CD4-positive, alpha-beta memory T cell (primary cell): ENCODE measurements at regions not wholly inside any gene's neighbourhood (a gene's known extent, or its start where the extent isn't known, plus 50 kb on each side); places are given as distances from the start of the nearest gene placed in this dataset.

Source experiments
- CTCF ChIA-PET: fragments of 350-600 bp; sonication (Branson Sonifier 250); formaldehyde crosslinking; loops from one replicate; lab custom pipeline; 2021; ENCODE audit warnings: inconsistent platforms; ENCODE audit not compliant: partially characterized antibody; lab: Charles Lee
- POLR2A ChIA-PET: fragments of 350-600 bp; sonication (Branson Sonifier 250); formaldehyde crosslinking; loops from one replicate; lab custom pipeline; 2021; ENCODE audit not compliant: partially characterized antibody; lab: Charles Lee
- DNase-seq, 5 donors: peaks; one replicate each; pipeline versions ENCODE4 v3.0.0 to v3.0.0-alpha.2; 2020 to 2022; ENCODE audit warnings: mixed read lengths in 1 of 5
- H3K27ac ChIP-seq: one replicate; pipeline ENCODE4 v1.7.0; 2013; ENCODE audit warnings: low read depth, low read length
- H3K27me3 ChIP-seq: 2 replicates; pipeline ENCODE4 v1.7.0; 2013; ENCODE audit warnings: mild to moderate bottlenecking, low read length, moderate library complexity; ENCODE audit not compliant: insufficient read depth
- H3K36me3 ChIP-seq: 2 replicates; pipeline ENCODE4 v1.7.0; 2013; ENCODE audit warnings: mild to moderate bottlenecking, low read length, moderate library complexity; ENCODE audit not compliant: insufficient read depth
- H3K4me1 ChIP-seq: 2 replicates; pipeline ENCODE4 v1.7.0; 2013; ENCODE audit warnings: mild to moderate bottlenecking, low read length, moderate library complexity; ENCODE audit not compliant: insufficient read depth
- H3K4me3 ChIP-seq, 2 donors: one replicate each; pipeline ENCODE4 v1.7.0; 2013; ENCODE audit warnings: low read length in 2 of 2, mild to moderate bottlenecking in 1 of 2
- H3K9me3 ChIP-seq, 2 donors: one replicate each; pipeline ENCODE4 v1.7.0; 2013; ENCODE audit warnings: low read length in 2 of 2, control low read depth in 1 of 2; ENCODE audit not compliant: control insufficient read depth in 1 of 2
- H3K27ac Mint-ChIP-seq, 7 donors: one replicate each; pipeline ENCODE4 v1.8.0; 2020 to 2021; ENCODE audit warnings: mixed read lengths in 7 of 7, mild to moderate bottlenecking in 6 of 7, inconsistent platforms in 3 of 7, moderate library complexity in 3 of 7
- H3K27me3 Mint-ChIP-seq, 2 donors: one replicate each; pipeline ENCODE4 v1.8.0; 2020 to 2021; ENCODE audit warnings: mixed read lengths in 2 of 2
- H3K36me3 Mint-ChIP-seq, 2 donors: one replicate each; pipeline ENCODE4 v1.8.0; 2020 to 2021; ENCODE audit warnings: mixed read lengths in 2 of 2, inconsistent platforms in 1 of 2, mild to moderate bottlenecking in 1 of 2
- H3K4me1 Mint-ChIP-seq, 4 donors: one replicate each; pipeline ENCODE4 v1.8.0; 2020 to 2021; ENCODE audit warnings: mixed read lengths in 4 of 4, mild to moderate bottlenecking in 1 of 4
- H3K4me3 Mint-ChIP-seq, 8 donors: one replicate each; pipeline ENCODE4 v1.8.0; 2020 to 2021; ENCODE audit warnings: mixed read lengths in 8 of 8, mild to moderate bottlenecking in 7 of 8, moderate library complexity in 6 of 8, inconsistent platforms in 3 of 8
- H3K9me3 Mint-ChIP-seq, 8 donors: one replicate each; pipeline ENCODE4 v1.8.0; 2020 to 2021; ENCODE audit warnings: mixed read lengths in 8 of 8, mild to moderate bottlenecking in 5 of 8, inconsistent platforms in 3 of 8, moderate library complexity in 1 of 8
- intact Hi-C: fragments of 100-400 bp; cut with micrococcal nuclease; formaldehyde crosslinking; loops from one replicate; pipeline ENCODE4 v1.15.1; 2023

- no peak overlapping the region for H3K27ac Mint-ChIP-seq
- POLR2A ChIA-PET: no interaction called here
- no peaks in the 10 kb centered on the region for H3K36me3 ChIP-seq
- H3K4me1 ChIP-seq: no peaks in the 10 kb centered on the region
- no peaks in the 10 kb centered on the region for H3K36me3 Mint-ChIP-seq
- H3K4me1 Mint-ChIP-seq: no peaks in the 10 kb centered on the region
- no peak overlapping the region for H3K4me3 ChIP-seq
- no peaks in the 10 kb centered on the region for H3K27me3 ChIP-seq
- H3K27ac ChIP-seq: no peak overlapping the region
- CTCF ChIA-PET: no interaction called here
- no peak for DNase-seq
- H3K4me3 Mint-ChIP-seq: no peak overlapping the region
- H3K9me3 Mint-ChIP-seq: no peaks in the 10 kb centered on the region
- H3K9me3 ChIP-seq: no peaks in the 10 kb centered on the region
- intact Hi-C loops: no loop called here
- no peaks in the 10 kb centered on the region for H3K27me3 Mint-ChIP-seq
Observed at GRCh38 chr6:153207617-153208016, 76.5 kb upstream of the RGS17 start.

GRCh38 chr6:153207006-153207405 lies 75.9 kb upstream of the RGS17 start:
- Mint-ChIP-seq H3K4me1 (no peaks in the 10 kb centered on the region), H3K27ac (no peak overlapping the region), H3K9me3 (no peaks in the 10 kb centered on the region), H3K4me3 (no peak overlapping the region), H3K27me3 (no peaks in the 10 kb centered on the region), H3K36me3 (no peaks in the 10 kb centered on the region)
- ChIA-PET POLR2A (no interaction called here), CTCF (no interaction called here)
- Histone ChIP-seq H3K9me3 (no peaks in the 10 kb centered on the region), H3K4me3 (no peak overlapping the region), H3K4me1 (no peaks in the 10 kb centered on the region), H3K27ac (no peak overlapping the region), H3K36me3 (no peaks in the 10 kb centered on the region), H3K27me3 (no peaks in the 10 kb centered on the region)
- DNase-seq: no peak
- intact Hi-C loops: no loop called here

GRCh38 chr6:153192943-153193885 lies 62.1 kb upstream of the RGS17 start:
- H3K4me1 ChIP-seq: no peaks in the 10 kb centered on the region
- no peak overlapping the region for H3K4me3 ChIP-seq
- ChIA-PET CTCF (no interaction called here), POLR2A (no interaction called here)
- intact Hi-C loops: no loop called here
- Mint-ChIP-seq H3K4me3 (no peak overlapping the region), H3K9me3 (peaks cover 0 to 2% (median 0%) of the 10 kb centered on the region in 8 donors), H3K27ac (no peak overlapping the region), H3K27me3 (no peaks in the 10 kb centered on the region), H3K4me1 (no peaks in the 10 kb centered on the region), H3K36me3 (no peaks in the 10 kb centered on the region)
- DNase-seq: no peak
- no peaks in the 10 kb centered on the region for H3K36me3 ChIP-seq
- H3K9me3 ChIP-seq: no peaks in the 10 kb centered on the region
- H3K27me3 ChIP-seq: no peaks in the 10 kb centered on the region
- H3K27ac ChIP-seq: no peak overlapping the region

GRCh38 chr6:153183925-153184324 lies 52.8 kb upstream of the RGS17 start:
- H3K4me3 ChIP-seq: no peak overlapping the region
- no peak for DNase-seq
- H3K27me3 ChIP-seq: no peaks in the 10 kb centered on the region
- H3K9me3 ChIP-seq: no peaks in the 10 kb centered on the region
- no peaks in the 10 kb centered on the region for H3K36me3 Mint-ChIP-seq
- no peaks in the 10 kb centered on the region for H3K4me1 ChIP-seq
- H3K27me3 Mint-ChIP-seq: no peaks in the 10 kb centered on the region
- intact Hi-C loops: no loop called here
- H3K27ac ChIP-seq: no peak overlapping the region
- CTCF ChIA-PET: no interaction called here
- no peak overlapping the region for H3K4me3 Mint-ChIP-seq
- no peak overlapping the region for H3K27ac Mint-ChIP-seq
- POLR2A ChIA-PET: no interaction called here
- H3K36me3 ChIP-seq: no peaks in the 10 kb centered on the region
- no peaks in the 10 kb centered on the region for H3K4me1 Mint-ChIP-seq
- H3K9me3 Mint-ChIP-seq: peaks cover 0 to 9% (median 2%) of the 10 kb centered on the region in 8 donors
